GM23338 (cell line): ENCODE measurements at regions not wholly inside any gene's neighbourhood (a gene's known extent, or its start where the extent isn't known, plus 50 kb on each side); places are given as distances from the start of the nearest gene placed in this dataset.

ENCODE experiments used
- ATAC-seq: fragments of 200-7000 bp; cut with Tn5 transposase; 3 replicates; pipeline ENCODE4 v1.9.1; 2020
- DNase-seq: peaks from one replicate; pipeline ENCODE4 v3.0.0-alpha.2; 2015; ENCODE audit warnings: low spot score
- H2AFZ ChIP-seq: fragments of 200-600 bp; sonication (generic); 2 replicates; pipeline ENCODE4 v1.8.0; 2016; ENCODE audit warnings: antibody characterized with exemption, mild to moderate bottlenecking, moderate library complexity
- H3F3A ChIP-seq: fragments of 200-600 bp; sonication (generic); replicated peaks from 2 replicates; pipeline ENCODE4 v1.8.0; 2017; ENCODE audit warnings: antibody characterized with exemption, mixed run types, low read depth
- H3K27ac ChIP-seq: fragments of 200-600 bp; sonication (generic); 2 replicates; pipeline ENCODE4 v1.6.1; 2016; ENCODE audit warnings: low read depth
- H3K27me3 ChIP-seq: fragments of 200-600 bp; sonication (generic); 2 replicates; pipeline ENCODE4 v1.8.0; 2016; ENCODE audit warnings: mild to moderate bottlenecking, mixed run types, moderate library complexity; ENCODE audit not compliant: insufficient read depth
- H3K36me3 ChIP-seq: fragments of 200-600 bp; sonication (generic); 2 replicates; pipeline ENCODE4 v1.8.0; 2016; ENCODE audit warnings: mild to moderate bottlenecking; ENCODE audit not compliant: insufficient read depth
- H3K4me1 ChIP-seq: fragments of 200-600 bp; sonication (generic); 2 replicates; pipeline ENCODE4 v1.8.0; 2016; ENCODE audit warnings: mild to moderate bottlenecking, moderate library complexity; ENCODE audit not compliant: insufficient read depth
- H3K4me2 ChIP-seq: fragments of 200-600 bp; sonication (generic); 2 replicates; pipeline ENCODE4 v1.7.1; 2017; ENCODE audit warnings: mixed run types
- H3K4me3 ChIP-seq: fragments of 200-600 bp; sonication (generic); 2 replicates; pipeline ENCODE4 v1.6.1; 2016; ENCODE audit warnings: mixed run types
- H3K79me2 ChIP-seq: fragments of 200-600 bp; sonication (generic); replicated peaks from 2 replicates; pipeline ENCODE4 v1.8.0; 2017; ENCODE audit warnings: mild to moderate bottlenecking; ENCODE audit not compliant: insufficient read depth
- H3K9me2 ChIP-seq: fragments of 200-600 bp; sonication (generic); 2 replicates; pipeline ENCODE4 v1.8.0; 2017; ENCODE audit not compliant: insufficient read depth
- H4K20me1 ChIP-seq: fragments of 200-600 bp; sonication (generic); replicated peaks from 2 replicates; pipeline ENCODE4 v1.8.0; 2017; ENCODE audit warnings: mild to moderate bottlenecking; ENCODE audit not compliant: insufficient read depth
- H3K27ac Mint-ChIP-seq: 2 replicates; pipeline ENCODE4 v1.8.0; 2020; ENCODE audit warnings: inconsistent platforms, mild to moderate bottlenecking, moderate library complexity, mixed read lengths
- H3K27me3 Mint-ChIP-seq: 3 replicates; pipeline ENCODE4 v1.8.0; 2022; ENCODE audit warnings: low read depth, mild to moderate bottlenecking, moderate library complexity, mixed read lengths, inconsistent platforms; ENCODE audit not compliant: insufficient read depth, poor library complexity
- H3K36me3 Mint-ChIP-seq: 3 replicates; pipeline ENCODE4 v1.8.0; 2021; ENCODE audit warnings: low read depth, mild to moderate bottlenecking, inconsistent platforms, moderate library complexity, mixed read lengths
- H3K4me1 Mint-ChIP-seq: 3 replicates; pipeline ENCODE4 v1.8.0; 2020; ENCODE audit warnings: mild to moderate bottlenecking, inconsistent platforms, mixed read lengths
- H3K4me3 Mint-ChIP-seq: 3 replicates; pipeline ENCODE4 v1.8.0; 2021; ENCODE audit warnings: moderate library complexity, mild to moderate bottlenecking, inconsistent platforms, mixed read lengths
- H3K9me3 Mint-ChIP-seq: 3 replicates; pipeline ENCODE4 v1.8.0; 2020; ENCODE audit warnings: moderate library complexity, mild to moderate bottlenecking, inconsistent platforms, mixed read lengths
- CREB1 ChIP-seq: fragments of 250-450 bp; sonication (Bioruptor Pico); IDR thresholded peaks from 2 replicates; pipeline ENCODE4 v1.5.0; 2020; ENCODE audit warnings: low read depth, mild to moderate bottlenecking, moderate library complexity
- EZH2phosphoT487 ChIP-seq: fragments of 200-600 bp; sonication (generic); IDR thresholded peaks from one replicate; pipeline ENCODE4 v1.8.1; 2018; ENCODE audit warnings: antibody characterized with exemption; ENCODE audit not compliant: unreplicated experiment
- JUNB ChIP-seq: IDR thresholded peaks from one replicate; pipeline ENCODE4 v1.6.1; 2016; ENCODE audit warnings: antibody characterized with exemption; ENCODE audit not compliant: unreplicated experiment
- STAT1 ChIP-seq: IDR thresholded peaks from one replicate; pipeline ENCODE4 v1.6.1; 2016; ENCODE audit warnings: antibody characterized with exemption; ENCODE audit not compliant: unreplicated experiment
- ZNF331 ChIP-seq: fragments of 250-450 bp; sonication (Bioruptor Pico); IDR thresholded peaks from 2 replicates; pipeline ENCODE4 v1.5.0; 2020; ENCODE audit warnings: low read depth, mild to moderate bottlenecking, moderate library complexity
- TF ChIP-seq, protein P1 (sequence below): fragments of 250-450 bp; sonication (Bioruptor Pico); IDR thresholded peaks from 2 replicates; pipeline ENCODE4 v1.5.0; 2020; ENCODE audit warnings: mild to moderate bottlenecking, moderate library complexity
- TF ChIP-seq, protein P2 (sequence below): IDR thresholded peaks from one replicate; pipeline ENCODE4 v1.6.1; 2018; ENCODE audit warnings: antibody characterized with exemption; ENCODE audit not compliant: unreplicated experiment
- TF ChIP-seq, protein P3 (sequence below), 2 experiments: fragments of 200-600 bp in 1 of 2; sonication (generic) in 1 of 2; conservative IDR thresholded peaks; 2 replicates each; pipeline versions ENCODE4 v1.5.1 to v1.6.1; 2016 to 2017; ENCODE audit warnings: antibody characterized with exemption in 2 of 2, low read depth in 2 of 2, mild to moderate bottlenecking in 2 of 2, moderate library complexity in 1 of 2

DNA sequence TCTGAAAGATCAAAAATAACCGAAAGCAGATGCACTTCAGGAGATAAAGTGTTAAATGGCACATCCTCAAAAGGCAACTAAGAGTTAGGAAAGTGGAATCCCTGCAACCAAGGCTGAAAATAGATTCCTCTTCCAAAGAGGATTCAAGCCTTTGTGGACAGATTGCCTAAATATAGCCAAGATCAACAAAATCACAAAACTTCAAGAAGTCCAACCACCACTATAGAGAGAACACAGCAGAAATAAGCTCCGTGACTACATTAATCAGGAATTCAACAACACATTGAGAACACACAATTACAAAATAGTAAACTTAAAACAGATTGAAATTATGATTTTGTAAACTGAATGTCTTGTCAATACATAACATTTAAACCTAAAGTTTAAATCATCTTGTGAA is 165.7 kb downstream of the LNPK start (continued):
- TF ChIP-seq, protein P1, sequence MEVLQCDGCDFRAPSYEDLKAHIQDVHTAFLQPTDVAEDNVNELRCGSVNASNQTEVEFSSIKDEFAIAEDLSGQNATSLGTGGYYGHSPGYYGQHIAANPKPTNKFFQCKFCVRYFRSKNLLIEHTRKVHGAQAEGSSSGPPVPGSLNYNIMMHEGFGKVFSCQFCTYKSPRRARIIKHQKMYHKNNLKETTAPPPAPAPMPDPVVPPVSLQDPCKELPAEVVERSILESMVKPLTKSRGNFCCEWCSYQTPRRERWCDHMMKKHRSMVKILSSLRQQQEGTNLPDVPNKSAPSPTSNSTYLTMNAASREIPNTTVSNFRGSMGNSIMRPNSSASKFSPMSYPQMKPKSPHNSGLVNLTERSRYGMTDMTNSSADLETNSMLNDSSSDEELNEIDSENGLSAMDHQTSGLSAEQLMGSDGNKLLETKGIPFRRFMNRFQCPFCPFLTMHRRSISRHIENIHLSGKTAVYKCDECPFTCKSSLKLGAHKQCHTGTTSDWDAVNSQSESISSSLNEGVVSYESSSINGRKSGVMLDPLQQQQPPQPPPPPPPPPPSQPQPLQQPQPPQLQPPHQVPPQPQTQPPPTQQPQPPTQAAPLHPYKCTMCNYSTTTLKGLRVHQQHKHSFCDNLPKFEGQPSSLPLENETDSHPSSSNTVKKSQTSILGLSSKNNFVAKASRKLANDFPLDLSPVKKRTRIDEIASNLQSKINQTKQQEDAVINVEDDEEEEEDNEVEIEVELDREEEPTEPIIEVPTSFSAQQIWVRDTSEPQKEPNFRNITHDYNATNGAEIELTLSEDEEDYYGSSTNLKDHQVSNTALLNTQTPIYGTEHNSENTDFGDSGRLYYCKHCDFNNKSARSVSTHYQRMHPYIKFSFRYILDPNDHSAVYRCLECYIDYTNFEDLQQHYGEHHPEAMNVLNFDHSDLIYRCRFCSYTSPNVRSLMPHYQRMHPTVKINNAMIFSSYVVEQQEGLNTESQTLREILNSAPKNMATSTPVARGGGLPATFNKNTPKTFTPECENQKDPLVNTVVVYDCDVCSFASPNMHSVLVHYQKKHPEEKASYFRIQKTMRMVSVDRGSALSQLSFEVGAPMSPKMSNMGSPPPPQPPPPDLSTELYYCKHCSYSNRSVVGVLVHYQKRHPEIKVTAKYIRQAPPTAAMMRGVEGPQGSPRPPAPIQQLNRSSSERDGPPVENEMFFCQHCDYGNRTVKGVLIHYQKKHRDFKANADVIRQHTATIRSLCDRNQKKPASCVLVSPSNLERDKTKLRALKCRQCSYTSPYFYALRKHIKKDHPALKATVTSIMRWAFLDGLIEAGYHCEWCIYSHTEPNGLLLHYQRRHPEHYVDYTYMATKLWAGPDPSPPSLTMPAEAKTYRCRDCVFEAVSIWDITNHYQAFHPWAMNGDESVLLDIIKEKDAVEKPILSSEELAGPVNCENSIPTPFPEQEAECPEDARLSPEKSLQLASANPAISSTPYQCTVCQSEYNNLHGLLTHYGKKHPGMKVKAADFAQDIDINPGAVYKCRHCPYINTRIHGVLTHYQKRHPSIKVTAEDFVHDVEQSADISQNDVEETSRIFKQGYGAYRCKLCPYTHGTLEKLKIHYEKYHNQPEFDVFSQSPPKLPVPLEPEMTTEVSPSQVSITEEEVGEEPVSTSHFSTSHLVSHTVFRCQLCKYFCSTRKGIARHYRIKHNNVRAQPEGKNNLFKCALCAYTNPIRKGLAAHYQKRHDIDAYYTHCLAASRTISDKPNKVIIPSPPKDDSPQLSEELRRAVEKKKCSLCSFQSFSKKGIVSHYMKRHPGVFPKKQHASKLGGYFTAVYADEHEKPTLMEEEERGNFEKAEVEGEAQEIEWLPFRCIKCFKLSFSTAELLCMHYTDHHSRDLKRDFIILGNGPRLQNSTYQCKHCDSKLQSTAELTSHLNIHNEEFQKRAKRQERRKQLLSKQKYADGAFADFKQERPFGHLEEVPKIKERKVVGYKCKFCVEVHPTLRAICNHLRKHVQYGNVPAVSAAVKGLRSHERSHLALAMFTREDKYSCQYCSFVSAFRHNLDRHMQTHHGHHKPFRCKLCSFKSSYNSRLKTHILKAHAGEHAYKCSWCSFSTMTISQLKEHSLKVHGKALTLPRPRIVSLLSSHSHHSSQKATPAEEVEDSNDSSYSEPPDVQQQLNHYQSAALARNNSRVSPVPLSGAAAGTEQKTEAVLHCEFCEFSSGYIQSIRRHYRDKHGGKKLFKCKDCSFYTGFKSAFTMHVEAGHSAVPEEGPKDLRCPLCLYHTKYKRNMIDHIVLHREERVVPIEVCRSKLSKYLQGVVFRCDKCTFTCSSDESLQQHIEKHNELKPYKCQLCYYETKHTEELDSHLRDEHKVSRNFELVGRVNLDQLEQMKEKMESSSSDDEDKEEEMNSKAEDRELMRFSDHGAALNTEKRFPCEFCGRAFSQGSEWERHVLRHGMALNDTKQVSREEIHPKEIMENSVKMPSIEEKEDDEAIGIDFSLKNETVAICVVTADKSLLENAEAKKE: no peak

DNA sequence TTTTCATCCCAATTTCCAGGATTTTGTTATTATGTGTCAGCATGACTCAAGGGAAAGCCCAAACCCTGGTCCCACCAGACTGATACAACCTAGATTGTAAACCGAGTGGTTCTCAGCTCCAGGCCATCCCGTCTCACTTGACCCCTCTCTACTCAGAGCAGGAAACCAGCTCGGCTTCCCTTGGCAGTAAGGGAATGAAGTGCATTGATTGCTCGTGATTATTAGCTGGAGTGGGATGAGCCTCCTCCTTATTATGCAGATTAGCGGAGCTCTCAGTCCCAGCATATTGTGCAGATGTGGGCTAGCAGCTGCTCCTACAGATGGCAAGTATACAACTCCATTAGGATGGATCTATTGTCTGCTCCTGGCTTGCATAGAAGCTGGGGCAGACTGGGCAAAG is 167.6 kb downstream of the LNPK start:
- Histone ChIP-seq H3K4me1 (peaks cover 14% of the 10 kb centered on the region), H2AFZ (peak overlapping the region; percentile 56; the same call in 1 of the 2 replicates), H3K4me3 (no peak overlapping the region), H3K27me3 (no peaks in the 10 kb centered on the region), H3K9me2 (no peaks in the 10 kb centered on the region), H3K4me2 (peak overlapping the region; percentile 59), H3K79me2 (no peaks in the 10 kb centered on the region), H3K36me3 (no peaks in the 10 kb centered on the region), H3F3A (no peaks in the 10 kb centered on the region), H3K27ac (no peak overlapping the region), H4K20me1 (no peaks in the 10 kb centered on the region)
- no peak overlapping the region for H3K4me3 Mint-ChIP-seq
- ATAC-seq (peak; percentile 90), DNase-seq (peak; percentile 37)
- peak overlapping the region; percentile 60; the same call in 1 of the 2 replicates for H3K27ac Mint-ChIP-seq
- peaks cover 12% of the 10 kb centered on the region; the same call in 2 of the 3 replicates for H3K4me1 Mint-ChIP-seq
- H3K27me3 Mint-ChIP-seq: peaks cover 2% of the 10 kb centered on the region
- no peaks in the 10 kb centered on the region for H3K36me3 Mint-ChIP-seq
- no peaks in the 10 kb centered on the region for H3K9me3 Mint-ChIP-seq
- TF ChIP-seq EZH2phosphoT487 (no peak), JUNB (no peak), STAT1 (no peak), ZNF331 (CRISPR knock-in tag) (no peak), CREB1 (no peak)
- TF ChIP-seq, protein P2, sequence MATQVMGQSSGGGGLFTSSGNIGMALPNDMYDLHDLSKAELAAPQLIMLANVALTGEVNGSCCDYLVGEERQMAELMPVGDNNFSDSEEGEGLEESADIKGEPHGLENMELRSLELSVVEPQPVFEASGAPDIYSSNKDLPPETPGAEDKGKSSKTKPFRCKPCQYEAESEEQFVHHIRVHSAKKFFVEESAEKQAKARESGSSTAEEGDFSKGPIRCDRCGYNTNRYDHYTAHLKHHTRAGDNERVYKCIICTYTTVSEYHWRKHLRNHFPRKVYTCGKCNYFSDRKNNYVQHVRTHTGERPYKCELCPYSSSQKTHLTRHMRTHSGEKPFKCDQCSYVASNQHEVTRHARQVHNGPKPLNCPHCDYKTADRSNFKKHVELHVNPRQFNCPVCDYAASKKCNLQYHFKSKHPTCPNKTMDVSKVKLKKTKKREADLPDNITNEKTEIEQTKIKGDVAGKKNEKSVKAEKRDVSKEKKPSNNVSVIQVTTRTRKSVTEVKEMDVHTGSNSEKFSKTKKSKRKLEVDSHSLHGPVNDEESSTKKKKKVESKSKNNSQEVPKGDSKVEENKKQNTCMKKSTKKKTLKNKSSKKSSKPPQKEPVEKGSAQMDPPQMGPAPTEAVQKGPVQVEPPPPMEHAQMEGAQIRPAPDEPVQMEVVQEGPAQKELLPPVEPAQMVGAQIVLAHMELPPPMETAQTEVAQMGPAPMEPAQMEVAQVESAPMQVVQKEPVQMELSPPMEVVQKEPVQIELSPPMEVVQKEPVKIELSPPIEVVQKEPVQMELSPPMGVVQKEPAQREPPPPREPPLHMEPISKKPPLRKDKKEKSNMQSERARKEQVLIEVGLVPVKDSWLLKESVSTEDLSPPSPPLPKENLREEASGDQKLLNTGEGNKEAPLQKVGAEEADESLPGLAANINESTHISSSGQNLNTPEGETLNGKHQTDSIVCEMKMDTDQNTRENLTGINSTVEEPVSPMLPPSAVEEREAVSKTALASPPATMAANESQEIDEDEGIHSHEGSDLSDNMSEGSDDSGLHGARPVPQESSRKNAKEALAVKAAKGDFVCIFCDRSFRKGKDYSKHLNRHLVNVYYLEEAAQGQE: no peak
- TF ChIP-seq, protein P3, sequence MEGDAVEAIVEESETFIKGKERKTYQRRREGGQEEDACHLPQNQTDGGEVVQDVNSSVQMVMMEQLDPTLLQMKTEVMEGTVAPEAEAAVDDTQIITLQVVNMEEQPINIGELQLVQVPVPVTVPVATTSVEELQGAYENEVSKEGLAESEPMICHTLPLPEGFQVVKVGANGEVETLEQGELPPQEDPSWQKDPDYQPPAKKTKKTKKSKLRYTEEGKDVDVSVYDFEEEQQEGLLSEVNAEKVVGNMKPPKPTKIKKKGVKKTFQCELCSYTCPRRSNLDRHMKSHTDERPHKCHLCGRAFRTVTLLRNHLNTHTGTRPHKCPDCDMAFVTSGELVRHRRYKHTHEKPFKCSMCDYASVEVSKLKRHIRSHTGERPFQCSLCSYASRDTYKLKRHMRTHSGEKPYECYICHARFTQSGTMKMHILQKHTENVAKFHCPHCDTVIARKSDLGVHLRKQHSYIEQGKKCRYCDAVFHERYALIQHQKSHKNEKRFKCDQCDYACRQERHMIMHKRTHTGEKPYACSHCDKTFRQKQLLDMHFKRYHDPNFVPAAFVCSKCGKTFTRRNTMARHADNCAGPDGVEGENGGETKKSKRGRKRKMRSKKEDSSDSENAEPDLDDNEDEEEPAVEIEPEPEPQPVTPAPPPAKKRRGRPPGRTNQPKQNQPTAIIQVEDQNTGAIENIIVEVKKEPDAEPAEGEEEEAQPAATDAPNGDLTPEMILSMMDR (conservative IDR thresholded peaks at IDR 0.05; ENCODE audit: low read depth in 2 of 2): no peak
